ENCODE measurements at regions not wholly inside any gene's neighbourhood (a gene's known extent, or its start where the extent isn't known, plus 50 kb on each side); places are given as distances from the start of the nearest gene placed in this dataset.

- Histone ChIP-seq H3K4me3 (no peak overlapping the region), H3K4me1 (no peaks in the 10 kb centered on the region), H3K9me3 (no peaks in the 10 kb centered on the region), H3K27ac (no peak overlapping the region), H3K36me3 (no peaks in the 10 kb centered on the region), H3K27me3 (no peaks in the 10 kb centered on the region)
- WGBS, 2 donors (ENCODE audit: low coverage in 1 of 2), result 91 to 95% methylated on average over 2 to 4 of the region's 4 CpGs
- TF ChIP-seq POLR2AphosphoS5 (IDR thresholded peaks at IDR 0.05), result no peak
- no peak for TF ChIP-seq POLR2A (IDR thresholded peaks at IDR 0.05)
- no peak for ATAC-seq
These were observed 52.5 kb downstream of the PF4 start for GRCh38 chr4:73929278-73929677.

DNA sequence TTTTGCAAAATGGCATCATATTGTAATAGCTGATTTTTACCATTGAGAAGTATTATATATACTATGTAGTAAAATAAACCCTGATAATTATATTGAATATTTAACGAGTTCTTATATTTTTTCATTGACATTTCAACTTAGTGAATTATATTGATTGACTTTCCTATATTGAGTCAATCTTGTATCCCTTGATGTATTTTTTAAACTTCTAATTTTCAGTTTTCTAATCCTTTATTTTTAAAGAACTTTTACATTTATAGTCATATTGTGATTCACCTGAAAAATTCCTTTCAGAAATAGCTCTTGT is 54.4 kb downstream of the CXCL1 start:
- WGBS, 2 donors (ENCODE audit: low coverage in 1 of 2), result 86 to 100% methylated on average over 1 of the region's 1 CpG
- TF ChIP-seq, protein P1, sequence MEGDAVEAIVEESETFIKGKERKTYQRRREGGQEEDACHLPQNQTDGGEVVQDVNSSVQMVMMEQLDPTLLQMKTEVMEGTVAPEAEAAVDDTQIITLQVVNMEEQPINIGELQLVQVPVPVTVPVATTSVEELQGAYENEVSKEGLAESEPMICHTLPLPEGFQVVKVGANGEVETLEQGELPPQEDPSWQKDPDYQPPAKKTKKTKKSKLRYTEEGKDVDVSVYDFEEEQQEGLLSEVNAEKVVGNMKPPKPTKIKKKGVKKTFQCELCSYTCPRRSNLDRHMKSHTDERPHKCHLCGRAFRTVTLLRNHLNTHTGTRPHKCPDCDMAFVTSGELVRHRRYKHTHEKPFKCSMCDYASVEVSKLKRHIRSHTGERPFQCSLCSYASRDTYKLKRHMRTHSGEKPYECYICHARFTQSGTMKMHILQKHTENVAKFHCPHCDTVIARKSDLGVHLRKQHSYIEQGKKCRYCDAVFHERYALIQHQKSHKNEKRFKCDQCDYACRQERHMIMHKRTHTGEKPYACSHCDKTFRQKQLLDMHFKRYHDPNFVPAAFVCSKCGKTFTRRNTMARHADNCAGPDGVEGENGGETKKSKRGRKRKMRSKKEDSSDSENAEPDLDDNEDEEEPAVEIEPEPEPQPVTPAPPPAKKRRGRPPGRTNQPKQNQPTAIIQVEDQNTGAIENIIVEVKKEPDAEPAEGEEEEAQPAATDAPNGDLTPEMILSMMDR (IDR thresholded peaks at IDR 0.05), result no peak
- TF ChIP-seq POLR2AphosphoS5 (IDR thresholded peaks at IDR 0.05) (no peak), EP300 (IDR thresholded peaks at IDR 0.05) (no peak), POLR2A (IDR thresholded peaks at IDR 0.05) (no peak)
- no peak for ATAC-seq
- Histone ChIP-seq H3K9me3 (no peaks in the 10 kb centered on the region), H3K4me1 (no peaks in the 10 kb centered on the region), H3K27ac (no peak overlapping the region), H3K36me3 (no peaks in the 10 kb centered on the region), H3K4me3 (no peak overlapping the region), H3K27me3 (no peaks in the 10 kb centered on the region)

DNA sequence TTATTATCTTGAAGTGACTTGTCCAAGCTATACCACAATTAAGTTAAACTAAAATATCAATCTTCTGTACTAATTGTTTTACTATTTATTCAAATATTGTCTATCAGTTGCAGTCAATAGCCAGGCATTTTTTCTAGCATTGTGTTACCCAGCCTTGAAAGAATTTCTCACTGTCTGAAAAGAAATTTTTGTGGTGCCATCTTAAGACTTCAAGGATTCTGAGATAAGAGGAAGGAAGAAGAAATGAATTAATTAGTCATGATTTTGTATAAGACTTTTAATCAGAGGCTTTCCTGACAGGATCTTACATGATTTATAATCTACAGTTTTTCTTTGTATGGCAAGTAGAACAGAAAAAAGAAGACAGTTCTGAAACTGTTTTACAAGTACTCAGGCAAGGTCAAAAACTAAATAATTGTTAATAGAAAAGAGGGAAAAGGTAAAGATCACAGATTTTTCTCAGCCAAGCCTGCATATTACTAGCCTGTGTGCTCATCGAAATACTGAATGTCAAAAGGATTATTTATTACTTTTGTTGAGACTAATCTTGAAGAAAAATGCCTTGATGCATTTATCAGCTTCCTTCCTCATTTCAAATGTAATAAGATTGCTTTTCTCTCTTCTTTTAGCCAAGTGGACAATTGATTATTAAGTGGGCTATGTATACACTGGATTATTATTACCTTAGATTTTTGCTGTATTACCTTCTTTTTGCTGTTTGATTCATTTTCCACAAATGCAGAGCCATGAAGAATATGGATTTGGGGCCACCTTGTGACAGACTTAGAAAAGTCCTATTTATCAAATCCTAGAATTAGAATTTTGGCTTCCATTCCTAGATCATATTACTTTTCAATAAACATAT is 53.8 kb downstream of the CXCL1 start:
- Histone ChIP-seq H3K4me1 (no peaks in the 10 kb centered on the region), H3K4me3 (no peak overlapping the region), H3K27ac (no peak overlapping the region), H3K36me3 (no peaks in the 10 kb centered on the region), H3K27me3 (no peaks in the 10 kb centered on the region), H3K9me3 (no peaks in the 10 kb centered on the region)
- ATAC-seq, result no peak
- 17 to 50% methylated on average over 1 of the region's 1 CpG for WGBS, 2 donors (ENCODE audit: low coverage in 1 of 2)
- TF ChIP-seq, protein P1 (IDR thresholded peaks at IDR 0.05), result peak in 1 of 4 experiments; percentile 24
- no peak for TF ChIP-seq POLR2AphosphoS5 (IDR thresholded peaks at IDR 0.05)

GRCh38 chr4:73922317-73922716 is 53.1 kb downstream of the CXCL1 start:
- Histone ChIP-seq H3K27me3 (no peaks in the 10 kb centered on the region), H3K36me3 (no peaks in the 10 kb centered on the region), H3K4me3 (no peak overlapping the region), H3K27ac (no peak overlapping the region), H3K4me1 (no peaks in the 10 kb centered on the region), H3K9me3 (no peaks in the 10 kb centered on the region)
- ATAC-seq, result no peak
- TF ChIP-seq POLR2AphosphoS5 (IDR thresholded peaks at IDR 0.05) (no peak), POLR2A (IDR thresholded peaks at IDR 0.05) (no peak), EP300 (IDR thresholded peaks at IDR 0.05) (no peak)
- TF ChIP-seq, protein P1 (IDR thresholded peaks at IDR 0.05), result no peak

Data from gastroesophageal sphincter (tissue), 4 donors.